ENCODE measurements at regions not wholly inside any gene's neighbourhood (a gene's known extent, or its start where the extent isn't known, plus 50 kb on each side); places are given as distances from the start of the nearest gene placed in this dataset.

- Histone ChIP-seq H3K36me3 (ENCODE audit: low read depth) (no peaks in the 10 kb centered on the region), H3K27ac (no peak overlapping the region), H3K4me2 (no peak overlapping the region), H3K79me2 (ENCODE audit: low read depth) (no peaks in the 10 kb centered on the region), H3K27me3 (ENCODE audit: insufficient read depth, low read depth) (no peaks in the 10 kb centered on the region), H3K4me1 (replicated peaks; ENCODE audit: insufficient read depth) (no peaks in the 10 kb centered on the region), H3K9me3 (ENCODE audit: insufficient read depth, low read depth) (no peaks in the 10 kb centered on the region), H2AFZ (no peak overlapping the region), H3K4me3 (no peak overlapping the region), H4K20me1 (ENCODE audit: insufficient read depth) (no peaks in the 10 kb centered on the region), H3F3A (ENCODE audit: insufficient read depth, low read depth) (no peaks in the 10 kb centered on the region), H3K9me2 (ENCODE audit: insufficient read depth) (no peaks in the 10 kb centered on the region)
- ChIA-PET POLR2A (ENCODE audit: unreplicated experiment) (no interaction called here), CTCF (no interaction called here)
- TF ChIP-seq, protein P1, sequence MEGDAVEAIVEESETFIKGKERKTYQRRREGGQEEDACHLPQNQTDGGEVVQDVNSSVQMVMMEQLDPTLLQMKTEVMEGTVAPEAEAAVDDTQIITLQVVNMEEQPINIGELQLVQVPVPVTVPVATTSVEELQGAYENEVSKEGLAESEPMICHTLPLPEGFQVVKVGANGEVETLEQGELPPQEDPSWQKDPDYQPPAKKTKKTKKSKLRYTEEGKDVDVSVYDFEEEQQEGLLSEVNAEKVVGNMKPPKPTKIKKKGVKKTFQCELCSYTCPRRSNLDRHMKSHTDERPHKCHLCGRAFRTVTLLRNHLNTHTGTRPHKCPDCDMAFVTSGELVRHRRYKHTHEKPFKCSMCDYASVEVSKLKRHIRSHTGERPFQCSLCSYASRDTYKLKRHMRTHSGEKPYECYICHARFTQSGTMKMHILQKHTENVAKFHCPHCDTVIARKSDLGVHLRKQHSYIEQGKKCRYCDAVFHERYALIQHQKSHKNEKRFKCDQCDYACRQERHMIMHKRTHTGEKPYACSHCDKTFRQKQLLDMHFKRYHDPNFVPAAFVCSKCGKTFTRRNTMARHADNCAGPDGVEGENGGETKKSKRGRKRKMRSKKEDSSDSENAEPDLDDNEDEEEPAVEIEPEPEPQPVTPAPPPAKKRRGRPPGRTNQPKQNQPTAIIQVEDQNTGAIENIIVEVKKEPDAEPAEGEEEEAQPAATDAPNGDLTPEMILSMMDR (conservative IDR thresholded peaks at IDR 0.05): no peak
- no peak for TF ChIP-seq EZH2 (IDR thresholded peaks at IDR 0.05; ENCODE audit: low read depth)
- intact Hi-C loops (cut with micrococcal nuclease; ENCODE audit: unreplicated experiment): no loop called here
- BruUV-seq (replicated peaks): no TSS peak
- DNase-seq: no peak
Observed at GRCh38 chr1:34276606-34277005, 99.9 kb downstream of the C1orf94 start.

DNA sequence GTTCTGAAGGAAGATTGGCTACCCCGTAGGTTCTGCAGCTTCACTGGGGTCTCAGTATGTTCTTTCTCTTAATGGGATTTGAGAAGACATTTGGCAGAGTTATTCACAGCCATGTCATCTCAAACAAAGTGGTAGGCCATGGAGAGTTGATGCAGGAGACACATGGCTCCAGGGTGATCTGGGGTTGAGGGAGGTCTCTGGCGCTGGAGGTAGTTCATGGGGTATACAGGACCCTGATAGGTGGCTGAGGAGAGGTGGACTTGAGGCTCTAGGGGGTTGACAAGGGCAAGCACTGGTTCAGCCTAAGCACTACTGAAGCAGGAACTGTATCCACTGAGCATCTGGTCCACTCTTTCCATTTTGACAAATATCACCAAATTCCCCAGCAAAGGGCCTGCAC, 100.4 kb downstream of the C1orf94 start:
- Histone ChIP-seq H3F3A (ENCODE audit: insufficient read depth, low read depth) (no peaks in the 10 kb centered on the region), H3K4me2 (no peak overlapping the region), H3K4me3 (no peak overlapping the region), H3K4me1 (replicated peaks; ENCODE audit: insufficient read depth) (no peaks in the 10 kb centered on the region), H2AFZ (no peak overlapping the region), H3K27me3 (ENCODE audit: insufficient read depth, low read depth) (no peaks in the 10 kb centered on the region), H3K9me2 (ENCODE audit: insufficient read depth) (no peaks in the 10 kb centered on the region), H3K27ac (no peak overlapping the region), H3K79me2 (ENCODE audit: low read depth) (no peaks in the 10 kb centered on the region), H4K20me1 (ENCODE audit: insufficient read depth) (no peaks in the 10 kb centered on the region), H3K9me3 (ENCODE audit: insufficient read depth, low read depth) (no peaks in the 10 kb centered on the region), H3K36me3 (ENCODE audit: low read depth) (no peaks in the 10 kb centered on the region)
- intact Hi-C loops (cut with micrococcal nuclease; ENCODE audit: unreplicated experiment): no loop called here
- CTCF ChIA-PET: no interaction called here
- POLR2A ChIA-PET (ENCODE audit: unreplicated experiment): no interaction called here
- BruUV-seq (replicated peaks): no TSS peak
- DNase-seq: no peak
- no peak for TF ChIP-seq EZH2 (IDR thresholded peaks at IDR 0.05; ENCODE audit: low read depth)
- TF ChIP-seq, protein P1 (conservative IDR thresholded peaks at IDR 0.05): no peak

DNA sequence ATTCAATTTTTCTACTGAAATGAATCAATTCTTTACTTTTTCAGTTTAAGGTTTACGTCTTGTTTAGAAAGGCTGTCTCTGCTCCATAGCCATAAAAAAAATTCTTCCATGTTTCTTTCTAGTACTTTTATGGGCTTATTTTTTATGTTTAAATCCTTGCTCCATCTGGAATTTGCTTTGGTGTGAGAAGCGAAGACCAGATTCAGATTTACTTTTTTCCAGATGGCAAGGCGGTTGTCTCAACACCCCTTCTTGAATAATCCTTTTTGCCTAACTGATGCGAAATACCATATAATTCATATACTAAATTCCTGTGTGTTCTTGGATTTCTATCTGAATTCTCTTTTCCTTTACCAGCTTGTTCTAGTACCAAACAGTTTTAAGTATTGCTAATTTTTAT, 101.5 kb downstream of the C1orf94 start:
- H3K4me3 ChIP-seq: no peak overlapping the region
- no peak overlapping the region for H3K4me2 ChIP-seq
- no peaks in the 10 kb centered on the region for H3K4me1 ChIP-seq (replicated peaks; ENCODE audit: insufficient read depth)
- H3K36me3 ChIP-seq (ENCODE audit: low read depth): no peaks in the 10 kb centered on the region
- H3F3A ChIP-seq (ENCODE audit: insufficient read depth, low read depth): no peaks in the 10 kb centered on the region
- no peaks in the 10 kb centered on the region for H3K9me2 ChIP-seq (ENCODE audit: insufficient read depth)
- H4K20me1 ChIP-seq (ENCODE audit: insufficient read depth): no peaks in the 10 kb centered on the region
- H2AFZ ChIP-seq: no peak overlapping the region
- no peaks in the 10 kb centered on the region for H3K79me2 ChIP-seq (ENCODE audit: low read depth)
- BruUV-seq (replicated peaks): no TSS peak
- ChIA-PET POLR2A (ENCODE audit: unreplicated experiment) (no interaction called here), CTCF (no interaction called here)
- no peaks in the 10 kb centered on the region for H3K27me3 ChIP-seq (ENCODE audit: insufficient read depth, low read depth)
- intact Hi-C loops (cut with micrococcal nuclease; ENCODE audit: unreplicated experiment): no loop called here
- no peak for TF ChIP-seq EZH2 (IDR thresholded peaks at IDR 0.05; ENCODE audit: low read depth)
- TF ChIP-seq, protein P1 (conservative IDR thresholded peaks at IDR 0.05): no peak
- no peak overlapping the region for H3K27ac ChIP-seq
- H3K9me3 ChIP-seq (ENCODE audit: insufficient read depth, low read depth): no peaks in the 10 kb centered on the region
- no peak for DNase-seq

Data from PC-9 (cell line).